Neural cell (in vitro differentiated cells): ENCODE measurements at regions not wholly inside any gene's neighbourhood (a gene's known extent, or its start where the extent isn't known, plus 50 kb on each side); places are given as distances from the start of the nearest gene placed in this dataset.
"Not testable (repeated sequence)": the region's sequence is repeated elsewhere in the genome, so short reads cannot be mapped to it uniquely, and the experiment has no call there.

Experiments
- EZH2 ChIP-seq: fragments of 200-600, 300-800 bp; shearing (Covaris generic), sonication (generic); IDR thresholded peaks from 2 replicates; pipeline ENCODE4 v1.6.1; 2014; ENCODE audit warnings: antibody characterized with exemption, low read length, borderline replicate concordance, mild to moderate bottlenecking; ENCODE audit not compliant: insufficient read depth, poor library complexity, severe bottlenecking
- MXI1 ChIP-seq: fragments of 450-650 bp; conservative IDR thresholded peaks from 2 replicates; pipeline ENCODE4 v1.6.1; 2014; ENCODE audit warnings: antibody characterized with exemption, mild to moderate bottlenecking; ENCODE audit not compliant: poor library complexity, severe bottlenecking

- TF ChIP-seq EZH2, MXI1: not testable (repeated sequence)
Observed at GRCh38 chr11:49579492-49579891, 371.1 kb upstream of the FOLH1 start.
